Endothelial cell of umbilical vein (primary cell): ENCODE measurements at regions not wholly inside any gene's neighbourhood (a gene's known extent, or its start where the extent isn't known, plus 50 kb on each side); places are given as distances from the start of the nearest gene placed in this dataset.

Experiments used
- BruUV-seq: library from RNA; stranded (reverse); fragments of 400-500 nt; replicated peaks from 2 replicates; lab custom pipeline; 2021; lab: Mats Ljungman, UMichigan
- CTCF ChIA-PET: fragments of 300-600, 350-600 bp; sonication (Branson Sonifier 250); formaldehyde crosslinking; loops from one replicate; lab custom pipeline; 2021; ENCODE audit warnings: antibody characterized with exemption, inconsistent platforms; lab: Charles Lee
- POLR2A ChIA-PET: fragments of 300-600, 350-600 bp; sonication (Branson Sonifier 250); formaldehyde crosslinking; loops from one replicate; lab custom pipeline; 2021; ENCODE audit warnings: antibody characterized with exemption, inconsistent platforms; lab: Charles Lee
- DNase-seq: peaks from one replicate; pipeline ENCODE4 v3.0.0-alpha.2; 2011; ENCODE audit warnings: low read depth, low spot score
- FAIRE-seq: peaks from 2 replicates; lab custom pipeline; 2011; peaks lifted over from hg19 to GRCh38; lab: Jason Lieb, UNC
- H2AFZ ChIP-seq: 2 replicates; pipeline ENCODE4 v1.6.0; 2012; ENCODE audit warnings: low read depth, low read length, control low read depth, inconsistent platforms
- H3K27ac ChIP-seq: 2 replicates; pipeline ENCODE4 v1.5.1; 2011; ENCODE audit warnings: low read depth, mild to moderate bottlenecking, control low read depth, low read length, moderate library complexity; ENCODE audit not compliant: insufficient read depth
- H3K27me3 ChIP-seq, 2 experiments: 2 replicates each; pipeline versions ENCODE4 v1.6.0 to v1.6.1; 2011; ENCODE audit warnings: low read length in 2 of 2, mixed read lengths in 1 of 2; ENCODE audit not compliant: control insufficient read depth in 2 of 2, insufficient read depth in 2 of 2
- H3K36me3 ChIP-seq, 2 experiments: 2 replicates in 1 of 2; 3 replicates in 1 of 2; pipeline ENCODE4 v1.5.1; 2011; ENCODE audit warnings: low read length in 2 of 2, mild to moderate bottlenecking in 1 of 2, moderate library complexity in 1 of 2; ENCODE audit not compliant: control insufficient read depth in 2 of 2, insufficient read depth in 2 of 2; ENCODE audit errors: extremely low read depth in 1 of 2
- H3K4me1 ChIP-seq: 3 replicates; pipeline ENCODE4 v1.5.1; 2011; ENCODE audit warnings: mild to moderate bottlenecking, low read length; ENCODE audit not compliant: control insufficient read depth, insufficient read depth; ENCODE audit errors: extremely low read depth
- H3K4me2 ChIP-seq: 2 replicates; pipeline ENCODE4 v1.6.1; 2011; ENCODE audit warnings: low read length, control low read depth, mixed read lengths; ENCODE audit not compliant: insufficient read depth
- H3K4me3 ChIP-seq, 3 experiments: fragments of 200-600 bp in 1 of 3; sonication (generic), shearing (Covaris generic) in 1 of 3; replicated peaks in 1 of 3; 2 replicates each; pipeline ENCODE4 v1.5.1; 2011 to 2016; ENCODE audit warnings: control low read depth in 3 of 3, low read length in 3 of 3, mild to moderate bottlenecking in 2 of 3, inconsistent platforms in 1 of 3, low read depth in 1 of 3, moderate library complexity in 1 of 3; ENCODE audit not compliant: insufficient read depth in 1 of 3
- H3K79me2 ChIP-seq: 2 replicates; pipeline ENCODE4 v1.6.0; 2012; ENCODE audit warnings: low read length, inconsistent platforms; ENCODE audit not compliant: control insufficient read depth, insufficient read depth
- H3K9ac ChIP-seq: replicated peaks from 2 replicates; pipeline ENCODE3; 2011; ENCODE audit warnings: low read length, control low read depth; ENCODE audit not compliant: insufficient read depth; ENCODE audit errors: extremely low read depth
- H3K9me1 ChIP-seq: replicated peaks from 3 replicates; pipeline ENCODE4 v1.6.0; 2011; ENCODE audit warnings: mild to moderate bottlenecking, low read length; ENCODE audit not compliant: control insufficient read depth, insufficient read depth; ENCODE audit errors: extremely low read depth
- H3K9me3 ChIP-seq: replicated peaks from 2 replicates; pipeline ENCODE4 v1.5.1; 2012; ENCODE audit warnings: low read length, inconsistent platforms; ENCODE audit not compliant: control insufficient read depth, insufficient read depth
- H4K20me1 ChIP-seq: replicated peaks from 2 replicates; pipeline ENCODE3; 2011; ENCODE audit warnings: mild to moderate bottlenecking, low read length; ENCODE audit not compliant: control insufficient read depth, insufficient read depth; ENCODE audit errors: extremely low read depth
- CTCF ChIP-seq, 2 donors: IDR thresholded peaks; 1 replicate in 1 of 2; 2 replicates in 1 of 2; pipeline ENCODE4 v1.5.1; 2011; ENCODE audit warnings: low read length in 2 of 2, mild to moderate bottlenecking in 2 of 2, moderate library complexity in 2 of 2, control low read depth in 1 of 2, inconsistent platforms in 1 of 2, low read depth in 1 of 2; ENCODE audit not compliant: insufficient read depth in 1 of 2; ENCODE audit errors: extremely low read depth in 1 of 2
- EZH2 ChIP-seq: IDR thresholded peaks from 2 replicates; pipeline ENCODE4 v1.6.1; 2012; ENCODE audit warnings: borderline replicate concordance, low read depth, mild to moderate bottlenecking, moderate library complexity, low read length, inconsistent platforms; ENCODE audit not compliant: severe bottlenecking
- FOS ChIP-seq: IDR thresholded peaks from 2 replicates; pipeline ENCODE4 v1.6.1; 2011; ENCODE audit warnings: mild to moderate bottlenecking, low read length, moderate library complexity, borderline replicate concordance; ENCODE audit not compliant: insufficient read depth
- GATA2 ChIP-seq: IDR thresholded peaks from 2 replicates; pipeline ENCODE4 v1.7.0; 2011; ENCODE audit warnings: low read depth, mild to moderate bottlenecking, moderate library complexity, mixed read lengths, low read length; ENCODE audit not compliant: insufficient read length, insufficient read depth
- JUN ChIP-seq: IDR thresholded peaks from 2 replicates; pipeline ENCODE4 v1.6.1; 2011; ENCODE audit warnings: borderline replicate concordance, low read depth; ENCODE audit not compliant: insufficient read length, insufficient read depth
- MAX ChIP-seq: IDR thresholded peaks from 2 replicates; pipeline ENCODE4 v1.6.1; 2011; ENCODE audit not compliant: insufficient read depth, insufficient read length
- MYC ChIP-seq: IDR thresholded peaks from one replicate; pipeline ENCODE4 v1.6.1; 2011; ENCODE audit warnings: mild to moderate bottlenecking, low read depth, low read length
- POLR2A ChIP-seq: IDR thresholded peaks from 2 replicates; pipeline ENCODE4 v1.6.1; 2012; ENCODE audit warnings: low read depth, mild to moderate bottlenecking, control low read depth, low read length
- POLR2AphosphoS5 ChIP-seq: IDR thresholded peaks from 2 replicates; pipeline ENCODE4 v1.6.1; 2012; ENCODE audit warnings: low read depth, mild to moderate bottlenecking, control low read depth, low read length, moderate library complexity; ENCODE audit not compliant: insufficient read depth
- dilution Hi-C: fragments of 300-500 bp; cut with MboI; formaldehyde crosslinking; loops from one replicate; pipeline ENCODE4 v1.15.0; 2019; ENCODE audit warnings: low sequenced_read_pairs; ENCODE audit not compliant: extremely low pct_ligation_motif_present
- intact Hi-C: fragments of 100-400 bp; cut with micrococcal nuclease; formaldehyde crosslinking; loops from one replicate; pipeline ENCODE4 v1.10.0; 2022

GRCh38 chr15:54820098-54820497 lies 376.6 kb downstream of the RSL24D1 start:
- Histone ChIP-seq H3K9me1 (no peaks in the 10 kb centered on the region), H3K4me1 (no peaks in the 10 kb centered on the region), H3K36me3 (no peaks in the 10 kb centered on the region), H3K4me2 (no peak overlapping the region), H3K9ac (no peak overlapping the region), H4K20me1 (no peaks in the 10 kb centered on the region), H3K27ac (no peak overlapping the region), H2AFZ (no peak overlapping the region), H3K27me3 (no peaks in the 10 kb centered on the region), H3K4me3 (no peak overlapping the region), H3K79me2 (no peaks in the 10 kb centered on the region), H3K9me3 (peaks cover 2% of the 10 kb centered on the region)
- CTCF ChIA-PET = no interaction called here
- intact Hi-C loops (no loop called here), dilution Hi-C loops (no loop called here)
- BruUV-seq = no TSS peak
- no peak for FAIRE-seq
- TF ChIP-seq GATA2 = no peak
- no peak for TF ChIP-seq MYC
- no peak for TF ChIP-seq CTCF (IDR thresholded peaks at IDR 0.05; ENCODE audit: extremely low read depth in 1 of 2, insufficient read depth in 1 of 2, low read depth in 1 of 2, low read length in 2 of 2)
- TF ChIP-seq MAX = no peak
- no peak for TF ChIP-seq EZH2
- no peak for TF ChIP-seq POLR2AphosphoS5
- TF ChIP-seq FOS = no peak
- TF ChIP-seq JUN = no peak
- TF ChIP-seq POLR2A = no peak
- POLR2A ChIA-PET = no interaction called here
- no peak for DNase-seq
